ENCODE measurements at regions not wholly inside any gene's neighbourhood (a gene's known extent, or its start where the extent isn't known, plus 50 kb on each side); places are given as distances from the start of the nearest gene placed in this dataset.

- Histone ChIP-seq H4K20me1 (replicated peaks; ENCODE audit: insufficient read depth) (no peaks in the 10 kb centered on the region), H2AFZ (no peak overlapping the region), H3K27ac (ENCODE audit: low read depth) (no peak overlapping the region), H3K36me3 (ENCODE audit: insufficient read depth) (no peaks in the 10 kb centered on the region), H3K79me2 (replicated peaks; ENCODE audit: insufficient read depth) (no peaks in the 10 kb centered on the region), H3K4me1 (ENCODE audit: insufficient read depth) (no peaks in the 10 kb centered on the region), H3F3A (replicated peaks; ENCODE audit: low read depth) (no peaks in the 10 kb centered on the region), H3K4me3 (no peak overlapping the region), H3K4me2 (no peak overlapping the region), H3K27me3 (ENCODE audit: insufficient read depth) (no peaks in the 10 kb centered on the region), H3K9me2 (ENCODE audit: insufficient read depth) (peaks cover 10% of the 10 kb centered on the region; the same call in 1 of the 2 replicates)
- H3K36me3 Mint-ChIP-seq (ENCODE audit: low read depth): no peaks in the 10 kb centered on the region
- no peaks in the 10 kb centered on the region for H3K27me3 Mint-ChIP-seq (ENCODE audit: insufficient read depth, low read depth, poor library complexity)
- ATAC-seq: no peak
- no peak for TF ChIP-seq ETS1 (IDR thresholded peaks at IDR 0.05)
- no peak for TF ChIP-seq CREB1 (CRISPR knock-in tag; IDR thresholded peaks at IDR 0.05; ENCODE audit: low read depth)
- TF ChIP-seq POLR2AphosphoS5 (IDR thresholded peaks at IDR 0.05; ENCODE audit: low read depth): no peak
- no peak for TF ChIP-seq EZH2phosphoT487 (IDR thresholded peaks at IDR 0.05; ENCODE audit: unreplicated experiment)
- TF ChIP-seq EZH2 (IDR thresholded peaks at IDR 0.05; ENCODE audit: low read depth, unreplicated experiment): no peak
- TF ChIP-seq STAT1 (IDR thresholded peaks at IDR 0.05; ENCODE audit: unreplicated experiment): no peak
- no peak for TF ChIP-seq CTCF (conservative IDR thresholded peaks at IDR 0.05; ENCODE audit: low read depth in 2 of 2)
- TF ChIP-seq ZNF462 (CRISPR knock-in tag; IDR thresholded peaks at IDR 0.05): no peak
- TF ChIP-seq JUNB (IDR thresholded peaks at IDR 0.05; ENCODE audit: unreplicated experiment): no peak
- TF ChIP-seq ZNF331 (CRISPR knock-in tag; IDR thresholded peaks at IDR 0.05; ENCODE audit: low read depth): no peak
- no peaks in the 10 kb centered on the region; the same call in 2 of the 3 replicates for H3K9me3 Mint-ChIP-seq
- no peak overlapping the region for H3K27ac Mint-ChIP-seq
- H3K4me3 Mint-ChIP-seq: no peak overlapping the region
- H3K4me1 Mint-ChIP-seq: no peaks in the 10 kb centered on the region
- DNase-seq (ENCODE audit: low spot score): no peak
Measured at GRCh38 chr14:87840906-87841305, 152.1 kb downstream of the GALC start.

Measured in GM23338 (cell line).